HG02885 (cell line): ENCODE measurements at regions not wholly inside any gene's neighbourhood (a gene's known extent, or its start where the extent isn't known, plus 50 kb on each side); places are given as distances from the start of the nearest gene placed in this dataset.
A peak's percentile ranks its signal among the peaks of the same experiment; 100 is the strongest.

Experiments
- ATAC-seq: cut with Tn5 transposase; IDR thresholded peaks from one replicate; pipeline ENCODE4 v1.9.1; 2021; ENCODE audit warnings: mild to moderate bottlenecking; ENCODE audit not compliant: unreplicated experiment, poor library complexity

DNA sequence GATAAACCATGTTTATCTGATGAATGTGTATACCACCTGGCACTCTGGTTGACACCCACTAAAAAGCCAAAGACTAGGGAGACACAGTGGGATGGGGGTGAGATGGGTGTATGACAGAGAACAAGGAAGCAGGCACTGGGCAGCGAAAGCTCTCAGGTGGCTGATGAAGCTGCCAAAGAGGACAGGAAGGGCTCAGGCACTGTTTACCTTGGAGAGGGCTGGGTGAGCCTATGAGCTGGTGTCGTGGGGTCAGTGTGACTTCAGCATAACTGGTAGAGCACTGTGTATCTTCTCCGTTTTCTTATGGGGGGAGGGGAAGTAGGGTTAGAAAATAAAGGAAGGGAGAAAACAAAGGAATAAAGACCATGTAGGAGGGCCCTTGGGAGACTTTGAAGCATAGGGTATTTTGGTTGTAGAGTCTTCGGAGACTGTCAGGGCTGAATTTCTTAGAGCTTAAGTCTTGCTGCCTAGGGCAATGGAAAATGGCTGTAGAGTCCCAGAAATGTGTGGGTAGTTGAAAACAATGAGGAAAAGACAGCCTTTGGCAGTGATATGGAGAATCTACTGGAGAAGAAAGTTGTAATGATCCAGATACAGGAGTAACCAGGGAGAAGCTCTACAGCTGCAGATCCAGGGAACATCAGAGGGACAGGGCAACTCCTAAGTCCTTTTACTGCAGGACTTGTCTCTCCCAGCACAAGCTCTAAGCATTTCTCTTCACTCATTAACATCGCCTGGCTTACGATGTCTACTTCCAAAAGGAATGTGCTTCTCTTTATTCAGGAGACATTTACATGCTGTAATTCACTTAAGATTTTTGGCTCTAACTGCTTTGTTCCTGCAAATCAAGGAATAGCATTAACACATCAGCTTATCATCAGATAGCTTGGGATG, 120.0 kb downstream of the AQP4 start:
- no peak for ATAC-seq

DNA sequence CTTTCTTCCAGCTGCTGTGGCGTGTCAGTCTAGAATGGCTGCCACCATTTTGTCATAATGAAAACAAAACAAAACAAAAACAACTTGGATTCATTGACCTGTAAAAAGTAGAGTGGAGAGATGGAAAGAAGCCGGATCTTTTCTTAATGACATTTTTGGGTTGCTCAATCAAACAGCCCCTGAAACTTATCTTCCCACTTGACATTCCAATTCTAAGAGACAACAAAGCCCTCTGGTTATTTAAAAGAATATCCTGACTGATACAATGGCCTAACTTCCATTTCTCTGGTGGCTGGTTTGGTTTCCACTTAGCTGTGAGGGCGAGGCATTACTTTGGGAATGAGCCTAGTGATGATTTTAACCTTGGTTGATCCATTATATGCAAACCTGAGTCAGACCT, 123.7 kb downstream of the AQP4 start:
- ATAC-seq: no peak

- ATAC-seq: no peak
Measured at GRCh38 chr18:26741048-26741447, 124.5 kb downstream of the AQP4 start.

DNA sequence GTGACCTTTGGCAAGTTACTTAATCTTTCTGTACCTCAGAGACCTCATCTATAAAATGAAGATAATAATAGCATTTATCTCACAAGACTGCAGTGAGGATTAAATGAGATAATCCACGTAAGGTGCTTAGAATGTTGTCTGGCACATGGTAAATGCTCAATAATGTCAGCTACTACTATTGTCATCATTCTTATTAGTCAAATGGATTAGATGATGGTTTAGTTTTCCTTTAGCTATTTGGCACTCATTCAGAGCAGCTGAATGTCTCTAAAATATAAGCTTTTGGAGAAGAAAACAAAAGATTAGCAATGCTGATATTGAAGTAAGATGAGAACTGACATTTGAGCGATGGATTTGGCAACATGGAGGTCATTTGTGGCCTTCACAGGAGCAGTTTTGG, 125.1 kb downstream of the AQP4 start:
- no peak for ATAC-seq

DNA sequence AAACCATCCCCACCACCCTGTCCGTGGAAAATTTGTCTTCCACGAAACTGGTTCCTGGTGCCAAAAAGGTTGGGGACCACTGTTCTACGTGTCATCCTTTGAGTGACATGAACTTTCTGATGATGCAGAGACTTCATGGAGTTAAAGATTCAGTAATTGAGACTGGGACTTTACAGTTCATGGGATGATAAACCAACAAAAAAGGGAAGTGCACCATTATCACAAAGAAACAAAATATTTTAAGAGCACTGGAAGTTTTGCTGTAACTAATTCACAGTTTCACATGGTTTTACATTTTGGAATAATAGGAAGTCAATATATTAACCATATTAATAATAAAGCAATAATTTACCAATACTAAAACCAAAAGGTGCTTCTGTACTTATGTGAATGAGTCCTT, 126.8 kb downstream of the AQP4 start:
- no peak for ATAC-seq

DNA sequence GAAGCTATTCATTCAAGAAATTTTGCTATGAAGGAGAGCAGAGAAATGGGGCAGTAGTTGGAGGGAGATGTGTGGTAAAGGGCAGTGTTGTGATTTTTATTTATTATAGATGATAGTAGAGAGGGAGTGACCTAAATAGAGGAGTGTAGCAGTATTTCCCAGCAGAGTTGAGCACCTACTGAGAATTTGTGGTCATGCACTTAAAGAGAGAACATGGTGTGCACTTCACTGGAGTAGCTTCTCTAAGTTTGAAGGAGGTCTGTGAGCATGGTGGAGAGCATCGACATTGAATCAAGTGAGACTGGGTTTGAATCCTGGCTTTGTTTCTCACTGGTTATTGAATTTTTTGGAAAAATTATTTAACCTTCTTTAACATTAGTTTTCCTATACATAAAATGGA, 129.2 kb downstream of the AQP4 start:
- no peak for ATAC-seq

GRCh38 chr18:26734760-26735159, 130.7 kb downstream of the AQP4 start:
- ATAC-seq: no peak

- no peak for ATAC-seq
Measured at GRCh38 chr18:26729449-26729848, 136.1 kb downstream of the AQP4 start.

DNA sequence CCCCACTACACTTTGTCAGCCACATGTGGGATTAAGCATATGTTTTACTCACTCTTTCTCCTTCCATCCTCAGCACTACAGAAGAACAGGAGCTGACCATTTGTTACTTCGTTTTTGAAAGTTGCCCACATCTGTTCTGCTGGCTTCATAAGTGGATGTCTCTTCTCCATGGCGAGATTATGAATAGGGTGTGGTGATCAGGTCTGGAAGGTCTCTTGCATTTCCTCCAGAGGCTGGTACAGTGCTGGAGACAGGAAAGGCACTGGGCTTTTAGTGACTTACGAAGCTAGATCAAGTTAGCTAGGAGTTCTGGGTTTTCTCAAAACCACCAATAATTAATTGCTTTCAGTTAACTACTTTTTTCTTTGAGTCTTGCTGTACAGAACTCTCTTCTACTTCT, 136.5 kb downstream of the AQP4 start:
- ATAC-seq: no peak

DNA sequence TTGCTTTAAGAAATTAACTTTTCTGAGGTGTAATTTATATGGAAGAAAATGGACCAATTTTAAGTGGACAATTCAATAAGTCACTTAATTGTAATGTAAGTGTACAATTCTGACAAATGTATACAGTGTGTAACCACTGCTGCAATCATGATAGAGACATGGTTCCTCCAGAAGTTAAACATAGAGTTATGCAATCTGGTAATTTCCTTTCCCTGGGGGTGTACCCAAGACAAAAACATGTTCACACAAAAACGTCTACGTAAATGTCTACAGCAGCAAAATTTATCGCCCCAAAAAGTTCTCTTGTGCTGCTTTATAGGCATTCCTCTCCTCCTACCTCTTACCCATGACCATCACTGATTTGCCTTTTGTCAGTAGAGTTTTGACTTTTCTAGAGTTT, 141.5 kb downstream of the AQP4 start:
- ATAC-seq: no peak

- ATAC-seq: no peak
Measured at GRCh38 chr18:26722565-26722931, 143.0 kb downstream of the AQP4 start.

DNA sequence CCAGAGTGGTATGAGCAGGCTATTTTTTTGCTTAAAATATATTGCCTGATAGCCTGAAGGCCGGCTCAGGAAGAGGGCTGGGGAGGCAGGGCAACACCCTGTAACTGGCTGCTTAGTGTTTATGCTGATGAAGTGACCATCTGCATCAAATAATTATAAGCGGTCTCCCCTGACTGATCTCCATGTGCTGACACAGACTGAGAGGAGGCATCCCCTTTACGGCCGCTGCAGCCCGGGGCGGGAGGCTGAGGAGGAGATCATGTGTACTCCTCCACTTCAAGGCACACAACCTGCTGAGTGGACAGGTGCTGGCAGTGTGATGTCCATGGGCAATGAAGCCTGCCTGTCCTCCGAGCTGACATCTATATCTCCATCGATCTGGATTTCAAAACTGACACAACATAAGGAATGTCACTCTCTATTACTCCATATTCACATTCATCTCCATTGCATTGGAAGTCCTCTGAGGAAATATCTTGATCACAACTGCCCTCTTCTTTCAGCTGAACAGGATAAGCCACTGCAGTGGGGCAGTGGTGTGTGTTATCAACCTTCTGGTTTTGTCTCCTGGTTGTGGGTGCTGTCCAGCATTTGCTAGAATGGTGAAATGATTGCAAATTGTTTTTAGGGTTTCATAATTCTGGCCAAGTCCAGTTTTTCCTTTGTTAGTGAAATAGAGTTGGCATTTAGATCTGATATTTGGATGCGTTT, 143.5 kb downstream of the AQP4 start:
- no peak for ATAC-seq

DNA sequence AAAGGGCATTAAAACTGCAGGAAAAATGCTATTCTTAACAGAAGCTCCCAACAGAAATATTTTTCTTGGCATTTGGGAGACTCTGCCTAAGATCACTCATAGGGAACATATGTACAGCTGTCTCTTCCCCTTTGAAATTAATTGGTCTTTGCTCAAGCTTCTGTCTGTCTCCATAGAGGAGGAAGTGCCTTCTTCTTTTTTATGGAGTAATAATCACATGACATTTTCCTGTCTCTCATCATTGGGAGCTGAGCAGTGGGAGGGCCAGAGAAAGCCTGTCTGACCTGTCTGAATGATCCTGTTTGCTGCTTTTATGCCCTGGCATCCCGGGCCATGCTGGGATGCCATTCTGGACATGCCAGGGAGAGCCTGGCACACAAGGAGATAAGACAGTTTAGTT, 145.6 kb downstream of the AQP4 start:
- no peak for ATAC-seq

- no peak for ATAC-seq
Measured at GRCh38 chr18:26717123-26717719, 148.3 kb downstream of the AQP4 start.

GRCh38 chr18:26714739-26715138, 150.8 kb downstream of the AQP4 start:
- ATAC-seq: no peak

DNA sequence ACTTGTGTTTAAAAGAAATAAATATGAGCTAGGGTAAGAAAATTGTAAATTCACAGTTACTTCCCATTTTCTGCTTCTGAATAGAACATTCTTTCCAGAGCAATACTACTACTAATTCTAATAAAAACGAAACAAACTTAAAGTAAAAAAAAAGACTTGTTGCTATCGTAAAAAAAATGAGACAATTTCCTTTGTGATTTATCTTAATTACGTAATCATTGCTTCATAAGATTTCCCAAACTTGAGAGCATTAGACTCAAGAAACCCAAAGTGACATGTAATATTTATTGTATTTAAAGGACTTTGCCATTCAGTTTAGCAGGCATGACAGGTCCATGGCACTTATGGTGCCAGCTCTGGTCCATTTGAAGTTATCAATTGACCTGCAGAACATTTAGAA, 153.8 kb downstream of the AQP4 start:
- ATAC-seq: no peak

- peak; percentile 93 for ATAC-seq
Measured at GRCh38 chr18:26710470-26711096, 154.9 kb downstream of the AQP4 start.

GRCh38 chr18:26709897-26710296, 155.6 kb downstream of the AQP4 start:
- ATAC-seq: no peak

GRCh38 chr18:26708806-26709716, 156.4 kb downstream of the AQP4 start:
- no peak for ATAC-seq

DNA sequence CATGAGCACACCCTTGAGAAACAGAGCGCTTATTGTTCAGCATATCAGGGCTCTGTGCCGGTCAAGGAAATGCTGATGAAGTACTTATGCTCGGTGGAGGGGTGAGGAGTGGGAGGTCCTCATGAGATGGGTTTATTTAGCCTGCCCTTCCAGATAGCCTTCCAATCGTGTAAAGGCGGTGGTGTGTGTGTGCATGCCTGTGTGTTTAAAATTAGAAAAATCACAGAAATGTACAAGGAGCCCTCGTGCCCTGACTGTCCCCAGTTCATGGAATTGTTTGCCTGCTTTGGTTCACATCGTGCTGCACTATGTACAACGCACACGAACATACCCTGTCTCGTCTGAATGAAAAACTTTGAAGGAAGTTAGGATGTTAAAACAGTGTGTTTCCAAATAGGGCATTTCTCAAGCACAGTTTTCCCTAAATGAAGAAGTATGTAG, 158.6 kb downstream of the AQP4 start:
- no peak for ATAC-seq
